ENCODE measurements at regions not wholly inside any gene's neighbourhood (a gene's known extent, or its start where the extent isn't known, plus 50 kb on each side); places are given as distances from the start of the nearest gene placed in this dataset.

GRCh38 chr15:91784973-91785709 is 68.4 kb upstream of the SLCO3A1 start:
- TF ChIP-seq CTCF (IDR thresholded peaks at IDR 0.05; ENCODE audit: low read depth, low read length): no peak
- no peak for TF ChIP-seq EZH2phosphoT487 (IDR thresholded peaks at IDR 0.05; ENCODE audit: low read depth)

Data from OCI-LY3 (cell line).